Activated naive CD8-positive, alpha-beta T cell treated with anti-CD3 and anti-CD28 coated beads, Interleukin-2, amount 10 ng/mL, durations not matched to agents 7 days and 5 days (primary cell): ENCODE measurements at regions not wholly inside any gene's neighbourhood (a gene's known extent, or its start where the extent isn't known, plus 50 kb on each side); places are given as distances from the start of the nearest gene placed in this dataset.
"Not testable (repeated sequence)": the region's sequence is repeated elsewhere in the genome, so short reads cannot be mapped to it uniquely, and the experiment has no call there.

ENCODE experiments used
- ATAC-seq: fragments of 150-1000 bp; cut with Tn5 transposase; one replicate; pipeline ENCODE4 v1.10.0; 2021; ENCODE audit warnings: low read depth, moderate library complexity
- POLR2A ChIA-PET: fragments of 350-600 bp; sonication (Branson Sonifier 250); formaldehyde crosslinking; loops from one replicate; lab custom pipeline; 2021; ENCODE audit warnings: antibody characterized with exemption; lab: Charles Lee
- DNase-seq: peaks from one replicate; pipeline ENCODE4 v3.0.0; 2021
- H3K27ac Mint-ChIP-seq: one replicate; pipeline ENCODE4 v1.8.0; 2022; ENCODE audit warnings: mild to moderate bottlenecking, mixed read lengths
- H3K27me3 Mint-ChIP-seq: one replicate; pipeline ENCODE4 v1.8.0; 2022; ENCODE audit warnings: mild to moderate bottlenecking, moderate library complexity, mixed read lengths
- H3K36me3 Mint-ChIP-seq: one replicate; pipeline ENCODE4 v1.8.0; 2021; ENCODE audit warnings: mild to moderate bottlenecking, mixed read lengths
- H3K4me1 Mint-ChIP-seq: one replicate; pipeline ENCODE4 v1.8.0; 2021; ENCODE audit warnings: mixed read lengths
- H3K4me3 Mint-ChIP-seq: one replicate; pipeline ENCODE4 v1.8.0; 2022; ENCODE audit warnings: mild to moderate bottlenecking, moderate library complexity, mixed read lengths
- H3K9me3 Mint-ChIP-seq: one replicate; pipeline ENCODE4 v1.8.0; 2021; ENCODE audit warnings: mixed read lengths

DNA sequence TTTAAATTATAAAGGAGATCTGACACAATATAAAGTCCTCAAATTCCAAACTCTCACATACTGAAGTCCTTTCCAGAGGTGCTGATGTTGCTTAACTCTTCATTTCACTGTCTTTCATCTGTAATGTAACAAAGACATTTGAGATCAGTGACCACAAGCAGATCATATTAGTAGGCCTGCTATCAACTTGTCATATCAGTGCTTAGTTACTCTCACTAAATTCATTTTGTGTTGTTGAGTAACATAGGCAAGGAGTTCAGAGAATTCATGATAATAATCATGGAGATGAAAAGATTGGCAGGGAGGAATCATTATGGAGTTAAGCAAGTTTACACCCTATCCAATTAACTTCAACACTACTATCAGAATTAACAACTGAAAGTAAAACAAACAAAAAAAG, 571.0 kb upstream of the ARRDC3 start:
- Mint-ChIP-seq H3K4me3 (no peak overlapping the region), H3K4me1 (no peaks in the 10 kb centered on the region), H3K36me3 (no peaks in the 10 kb centered on the region), H3K27me3 (no peaks in the 10 kb centered on the region), H3K27ac (no peak overlapping the region), H3K9me3 (no peaks in the 10 kb centered on the region)
- no peak for ATAC-seq
- no peak for DNase-seq
- POLR2A ChIA-PET, result no interaction called here

DNA sequence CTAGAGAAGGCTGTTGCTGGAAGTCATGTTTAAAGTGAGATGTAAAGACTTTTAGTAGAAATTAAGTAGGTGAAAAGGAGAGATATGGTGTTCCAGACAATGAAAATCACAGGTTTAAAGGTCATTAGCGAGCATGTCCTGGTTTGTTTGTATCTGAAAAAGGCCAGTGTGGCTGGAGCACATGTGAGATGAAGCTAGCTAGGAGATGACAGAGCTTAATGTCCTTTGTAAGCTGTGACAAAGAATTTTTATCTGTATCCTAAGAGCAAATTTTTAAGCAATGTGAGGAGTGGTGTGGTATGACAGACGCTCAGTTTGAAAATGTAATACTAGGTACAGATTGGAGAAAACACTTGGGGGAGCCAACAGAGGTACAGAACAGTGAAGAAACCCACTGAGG, 567.2 kb upstream of the ARRDC3 start:
- Mint-ChIP-seq H3K36me3 (no peaks in the 10 kb centered on the region), H3K27me3 (no peaks in the 10 kb centered on the region), H3K27ac (no peak overlapping the region), H3K9me3 (no peaks in the 10 kb centered on the region), H3K4me3 (no peak overlapping the region), H3K4me1 (peaks cover 3% of the 10 kb centered on the region)
- no peak for ATAC-seq
- POLR2A ChIA-PET, result no interaction called here
- no peak for DNase-seq

DNA sequence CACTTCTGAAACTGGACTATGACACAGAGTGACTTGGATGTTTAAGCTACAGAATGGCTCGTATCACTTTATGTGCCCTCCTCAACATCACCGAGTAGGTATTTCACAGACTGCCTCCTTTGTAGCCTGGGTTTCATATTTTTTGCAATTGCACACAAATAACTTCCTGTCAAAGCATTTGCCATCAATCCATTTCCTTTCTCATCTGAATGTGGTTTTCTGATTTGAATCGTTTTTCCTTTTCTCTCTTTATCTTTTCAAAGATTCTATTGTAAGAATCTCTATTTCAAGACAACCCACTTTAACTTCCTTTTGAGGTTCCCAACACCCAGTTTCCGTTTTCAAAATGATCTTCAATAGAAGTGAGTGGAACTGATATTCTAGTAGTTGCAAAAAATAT, 563.8 kb upstream of the ARRDC3 start:
- peaks cover 3% of the 10 kb centered on the region for H3K4me1 Mint-ChIP-seq
- ATAC-seq (no peak), DNase-seq (no peak)
- no peak overlapping the region for H3K4me3 Mint-ChIP-seq
- H3K27ac Mint-ChIP-seq, result no peak overlapping the region
- H3K36me3 Mint-ChIP-seq, result no peaks in the 10 kb centered on the region
- no peaks in the 10 kb centered on the region for H3K9me3 Mint-ChIP-seq
- no peaks in the 10 kb centered on the region for H3K27me3 Mint-ChIP-seq
- POLR2A ChIA-PET, result no interaction called here

DNA sequence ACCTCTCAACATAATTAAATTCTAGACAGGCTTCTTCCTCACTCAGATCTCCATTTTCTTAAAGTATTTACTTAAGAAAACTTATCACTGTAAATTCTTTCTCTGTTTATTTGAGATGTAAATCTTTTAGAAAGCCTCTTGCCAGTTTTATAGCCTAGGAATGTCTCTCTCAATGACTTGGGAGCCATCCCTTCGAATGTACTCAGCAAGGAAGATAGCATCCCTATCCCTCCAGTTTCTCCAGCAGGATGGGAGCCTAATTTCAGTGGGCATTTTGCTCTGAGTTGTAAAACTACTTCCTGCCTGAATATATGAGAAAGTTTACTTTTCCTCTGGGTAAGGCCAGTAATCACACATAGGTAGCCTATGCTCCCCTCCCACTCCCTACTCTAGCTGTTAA, 558.5 kb upstream of the ARRDC3 start:
- Mint-ChIP-seq H3K27ac (no peak overlapping the region), H3K36me3 (no peaks in the 10 kb centered on the region), H3K4me3 (no peak overlapping the region), H3K9me3 (no peaks in the 10 kb centered on the region), H3K4me1 (no peaks in the 10 kb centered on the region), H3K27me3 (no peaks in the 10 kb centered on the region)
- ATAC-seq, result no peak
- POLR2A ChIA-PET, result no interaction called here
- DNase-seq, result no peak

DNA sequence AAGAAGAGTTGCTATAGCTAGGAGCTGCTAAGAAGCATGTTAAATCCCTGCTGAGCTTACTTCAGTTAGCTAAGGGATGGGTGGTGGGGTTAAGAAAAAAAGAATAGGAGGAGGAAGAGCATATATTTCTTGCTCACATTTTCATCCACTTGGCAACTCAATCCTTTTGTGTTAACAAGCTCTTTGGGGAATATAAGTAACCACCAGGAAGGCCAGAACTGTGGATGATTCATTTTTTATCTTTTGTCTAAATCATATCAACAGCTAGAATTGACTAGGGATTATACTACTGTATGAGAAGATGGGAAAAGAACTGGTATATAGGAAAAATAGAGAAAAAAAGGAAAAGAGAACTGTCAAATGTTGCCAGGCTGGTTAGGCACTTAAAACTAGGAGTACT, 555.3 kb upstream of the ARRDC3 start:
- POLR2A ChIA-PET, result no interaction called here
- no peaks in the 10 kb centered on the region for H3K4me1 Mint-ChIP-seq

DNA sequence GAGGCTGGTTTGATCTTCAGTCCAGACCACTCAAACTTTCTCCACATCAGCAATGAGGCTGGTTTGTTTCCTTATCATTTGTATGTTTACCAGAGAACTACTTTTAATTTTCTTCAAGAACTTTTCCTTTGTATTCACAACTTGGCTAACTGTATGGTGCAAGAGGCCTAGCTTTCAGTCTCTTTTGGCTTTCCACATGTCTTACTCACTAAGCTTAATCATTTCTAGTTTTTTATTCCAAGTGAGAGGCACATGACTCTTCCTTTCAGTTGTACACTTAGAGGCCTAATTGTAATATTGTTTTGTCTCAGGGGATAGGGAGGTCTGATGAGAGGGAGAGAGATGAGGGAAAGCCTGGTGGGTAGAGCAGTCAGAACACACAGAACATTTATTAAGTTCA, 554.0 kb upstream of the ARRDC3 start:
- Mint-ChIP-seq H3K9me3 (no peaks in the 10 kb centered on the region), H3K27ac (no peak overlapping the region), H3K36me3 (no peaks in the 10 kb centered on the region), H3K4me1 (no peaks in the 10 kb centered on the region), H3K27me3 (no peaks in the 10 kb centered on the region), H3K4me3 (no peak overlapping the region)
- no peak for DNase-seq
- no peak for ATAC-seq
- POLR2A ChIA-PET, result no interaction called here

More for the DNA sequence above, 555.3 kb upstream of the ARRDC3 start:
- Mint-ChIP-seq H3K9me3 (no peaks in the 10 kb centered on the region), H3K27ac (no peak overlapping the region), H3K36me3 (no peaks in the 10 kb centered on the region), H3K27me3 (no peaks in the 10 kb centered on the region), H3K4me3 (no peak overlapping the region)
- DNase-seq, result no peak
- no peak for ATAC-seq

DNA sequence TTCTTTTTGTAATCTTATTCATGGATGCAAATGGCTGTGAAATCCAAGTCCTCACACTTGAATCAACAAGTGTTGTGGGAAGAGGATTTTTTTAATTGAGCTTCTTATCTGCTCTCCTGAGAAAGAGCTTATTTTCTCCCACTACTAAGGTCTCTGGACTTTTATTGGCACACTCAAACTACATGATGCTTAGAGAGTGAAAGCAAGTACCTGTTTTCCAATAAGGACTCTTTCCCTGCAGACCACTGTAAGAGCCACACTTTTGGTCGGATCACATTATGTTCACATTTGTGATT, 546.4 kb upstream of the ARRDC3 start:
- Mint-ChIP-seq H3K27ac (no peak overlapping the region), H3K36me3 (no peaks in the 10 kb centered on the region), H3K4me1 (no peaks in the 10 kb centered on the region), H3K27me3 (no peaks in the 10 kb centered on the region), H3K9me3 (no peaks in the 10 kb centered on the region), H3K4me3 (no peak overlapping the region)
- DNase-seq (no peak), ATAC-seq (no peak)
- POLR2A ChIA-PET, result no interaction called here

DNA sequence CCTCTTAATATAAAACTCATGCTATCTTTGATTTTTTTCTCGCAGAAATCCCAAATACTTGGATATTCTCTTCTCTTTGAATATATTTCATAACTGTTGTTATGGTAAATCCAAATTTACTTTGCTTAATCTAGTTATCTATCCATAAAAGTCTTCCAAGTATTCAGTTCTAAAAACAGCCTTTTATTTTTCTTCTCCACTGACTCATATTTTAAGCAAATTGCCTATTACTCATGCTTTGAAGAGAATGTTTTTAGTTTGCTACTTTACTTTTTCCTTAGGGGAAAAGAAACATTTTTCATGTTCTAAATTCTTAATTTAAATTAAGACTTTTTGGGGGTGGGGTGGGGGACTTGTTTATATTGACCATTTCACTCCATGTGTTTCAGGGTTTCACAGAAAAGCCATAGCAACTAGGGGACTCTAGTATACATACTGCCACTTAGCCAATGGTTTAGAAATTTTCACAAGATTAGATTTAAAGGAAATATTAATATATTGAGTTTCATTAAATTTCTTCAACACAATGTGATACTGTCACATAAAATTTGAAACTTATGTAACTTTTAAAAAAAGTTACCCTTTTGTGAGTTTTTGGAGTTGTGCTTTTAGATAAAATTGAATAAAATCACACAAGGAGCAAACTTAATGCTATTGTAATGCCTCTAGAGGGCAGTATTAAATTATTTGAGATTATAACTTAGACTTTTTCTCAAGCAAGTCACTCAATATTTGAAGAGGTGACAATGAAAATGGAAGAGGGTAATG, 545.8 kb upstream of the ARRDC3 start:
- no peak overlapping the region for H3K4me3 Mint-ChIP-seq
- H3K9me3 Mint-ChIP-seq, result no peaks in the 10 kb centered on the region
- H3K27me3 Mint-ChIP-seq, result no peaks in the 10 kb centered on the region
- H3K4me1 Mint-ChIP-seq, result no peaks in the 10 kb centered on the region
- ATAC-seq (no peak), DNase-seq (no peak)
- H3K36me3 Mint-ChIP-seq, result no peaks in the 10 kb centered on the region
- POLR2A ChIA-PET, result no interaction called here
- no peak overlapping the region for H3K27ac Mint-ChIP-seq

DNA sequence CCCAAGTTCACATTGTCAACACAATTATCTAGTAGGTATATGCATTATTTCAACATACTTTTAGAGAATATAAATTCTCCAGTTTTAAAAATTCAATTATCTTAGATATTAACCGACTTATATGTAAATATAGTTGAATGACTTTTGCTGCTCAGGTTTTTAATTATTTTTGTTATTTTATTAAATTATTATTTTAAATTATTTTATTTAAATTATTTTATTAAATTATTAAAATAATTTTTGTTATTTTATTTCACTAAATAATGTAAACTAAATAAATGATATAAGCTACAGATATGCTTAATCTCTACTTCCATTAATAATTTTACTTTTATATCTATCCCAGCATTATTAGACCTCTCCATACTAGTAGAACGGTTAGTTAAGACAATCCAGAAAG, 544.3 kb upstream of the ARRDC3 start:
- POLR2A ChIA-PET, result no interaction called here
- no peak for DNase-seq
- H3K27me3 Mint-ChIP-seq, result no peaks in the 10 kb centered on the region
- H3K4me1 Mint-ChIP-seq, result no peaks in the 10 kb centered on the region
- H3K27ac Mint-ChIP-seq, result no peak overlapping the region
- no peaks in the 10 kb centered on the region for H3K36me3 Mint-ChIP-seq
- no peak for ATAC-seq
- no peaks in the 10 kb centered on the region for H3K9me3 Mint-ChIP-seq
- H3K4me3 Mint-ChIP-seq, result no peak overlapping the region

DNA sequence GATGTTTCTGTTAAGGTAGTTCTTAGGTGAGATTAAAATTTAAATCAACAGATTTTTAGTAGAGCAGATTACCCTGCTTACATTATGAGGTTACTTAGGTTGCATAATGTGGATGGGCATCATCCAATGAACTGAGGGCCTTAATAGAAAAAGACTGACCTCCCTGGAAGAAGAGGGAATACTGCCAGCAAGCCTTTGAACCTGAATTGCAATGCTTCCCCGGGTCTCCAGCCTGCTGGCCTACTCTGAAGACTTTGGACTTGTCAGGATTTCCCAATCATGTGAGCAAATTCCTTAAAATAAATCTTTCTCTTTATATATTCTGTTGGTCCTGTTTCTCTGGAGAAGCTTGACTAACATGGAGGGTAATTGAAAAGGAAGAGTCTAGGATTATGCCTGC, 542.1 kb upstream of the ARRDC3 start:
- H3K27me3 Mint-ChIP-seq, result no peaks in the 10 kb centered on the region
- no peak overlapping the region for H3K27ac Mint-ChIP-seq
- H3K4me1 Mint-ChIP-seq, result no peaks in the 10 kb centered on the region
- no peak overlapping the region for H3K4me3 Mint-ChIP-seq
- H3K9me3 Mint-ChIP-seq, result no peaks in the 10 kb centered on the region
- POLR2A ChIA-PET, result no interaction called here
- no peak for ATAC-seq
- no peak for DNase-seq
- H3K36me3 Mint-ChIP-seq, result no peaks in the 10 kb centered on the region

DNA sequence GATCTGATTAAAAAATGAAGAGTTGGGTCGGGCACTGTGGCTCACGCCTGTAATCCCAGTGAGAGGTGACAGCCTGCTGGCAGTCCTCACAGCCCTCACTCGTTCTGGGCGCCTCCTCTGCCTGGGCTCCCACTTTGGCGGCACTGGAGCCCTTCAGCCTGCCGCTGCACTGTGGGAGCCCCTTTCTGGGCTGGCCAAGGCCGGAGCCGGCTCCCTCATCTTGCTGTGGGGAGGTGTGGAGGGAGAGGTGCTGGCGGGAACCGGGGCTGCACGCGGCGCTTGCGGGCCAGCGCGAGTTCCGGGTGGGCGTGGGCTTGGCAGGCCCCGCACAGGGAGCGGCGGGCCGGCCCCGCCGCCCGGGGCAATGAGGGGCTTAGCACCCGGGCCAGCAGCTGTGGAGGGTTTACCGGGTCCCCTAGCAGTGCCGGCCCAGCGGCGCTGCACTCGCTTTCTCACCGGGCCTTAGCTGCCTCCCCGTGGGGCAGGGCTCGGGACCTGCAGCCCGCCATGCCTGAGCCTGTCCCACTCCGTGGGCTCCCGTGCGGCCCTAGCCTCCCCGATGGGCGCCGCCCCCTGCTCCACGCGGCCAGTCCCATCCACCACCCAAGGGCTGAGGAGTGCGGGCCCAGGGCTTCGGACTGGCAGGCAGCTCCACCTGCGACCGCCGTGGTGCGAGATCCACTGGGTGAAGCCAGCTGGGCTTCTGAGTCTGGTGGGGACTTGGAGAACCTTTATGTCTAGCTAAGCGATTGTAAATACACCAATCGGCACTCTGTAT, 534.1 kb upstream of the ARRDC3 start:
- POLR2A ChIA-PET, H3K4me3 Mint-ChIP-seq, DNase-seq, H3K9me3 Mint-ChIP-seq, ATAC-seq, H3K27me3 Mint-ChIP-seq, H3K36me3 Mint-ChIP-seq, H3K27ac Mint-ChIP-seq, H3K4me1 Mint-ChIP-seq: not testable (repeated sequence)

DNA sequence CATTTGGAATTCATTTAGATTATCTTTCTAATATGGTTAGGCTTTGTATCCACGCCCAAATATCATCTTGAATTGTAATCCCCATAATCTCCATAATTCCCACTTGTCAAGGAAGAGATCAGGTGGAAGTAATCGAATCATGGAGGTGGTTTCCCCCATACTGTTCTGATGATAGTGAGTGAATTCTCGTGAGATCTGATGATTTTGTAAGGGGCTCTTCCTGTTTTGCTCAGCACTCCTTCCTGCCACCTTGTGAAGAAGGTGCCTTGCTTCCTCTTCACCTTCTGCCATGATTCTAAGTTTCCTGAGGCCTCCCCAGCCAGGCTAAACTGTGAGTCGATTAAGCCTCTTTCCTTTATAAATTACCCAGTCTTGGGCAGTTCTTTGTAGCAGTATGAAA, 527.5 kb upstream of the ARRDC3 start:
- ATAC-seq (no peak), DNase-seq (no peak)
- Mint-ChIP-seq H3K4me3 (no peak overlapping the region), H3K27me3 (no peaks in the 10 kb centered on the region), H3K36me3 (no peaks in the 10 kb centered on the region), H3K27ac (no peak overlapping the region), H3K9me3 (no peaks in the 10 kb centered on the region), H3K4me1 (no peaks in the 10 kb centered on the region)
- POLR2A ChIA-PET, result no interaction called here

DNA sequence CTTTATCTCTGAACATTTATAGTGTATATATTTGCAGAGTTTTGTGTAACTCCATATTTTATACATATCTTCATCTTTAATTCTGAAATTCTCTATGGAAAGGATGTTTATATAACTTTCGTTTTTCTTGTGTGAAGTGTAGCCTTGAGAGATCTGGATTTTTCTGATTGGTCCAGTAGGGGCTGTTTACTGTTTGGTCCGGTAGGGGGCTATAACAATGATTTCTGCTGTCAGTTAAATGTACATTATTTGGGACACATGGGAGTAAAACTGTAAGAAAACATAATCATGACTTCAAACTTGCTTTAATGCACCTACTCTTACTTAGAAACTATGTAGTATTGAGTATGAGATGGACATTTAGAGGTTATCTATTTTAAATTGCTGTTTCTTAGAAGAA, 527.1 kb upstream of the ARRDC3 start:
- ATAC-seq, result no peak
- POLR2A ChIA-PET, result no interaction called here
- H3K9me3 Mint-ChIP-seq, result no peaks in the 10 kb centered on the region
- no peaks in the 10 kb centered on the region for H3K4me1 Mint-ChIP-seq
- no peak for DNase-seq
- no peak overlapping the region for H3K27ac Mint-ChIP-seq
- H3K4me3 Mint-ChIP-seq, result no peak overlapping the region
- H3K27me3 Mint-ChIP-seq, result no peaks in the 10 kb centered on the region
- no peaks in the 10 kb centered on the region for H3K36me3 Mint-ChIP-seq

DNA sequence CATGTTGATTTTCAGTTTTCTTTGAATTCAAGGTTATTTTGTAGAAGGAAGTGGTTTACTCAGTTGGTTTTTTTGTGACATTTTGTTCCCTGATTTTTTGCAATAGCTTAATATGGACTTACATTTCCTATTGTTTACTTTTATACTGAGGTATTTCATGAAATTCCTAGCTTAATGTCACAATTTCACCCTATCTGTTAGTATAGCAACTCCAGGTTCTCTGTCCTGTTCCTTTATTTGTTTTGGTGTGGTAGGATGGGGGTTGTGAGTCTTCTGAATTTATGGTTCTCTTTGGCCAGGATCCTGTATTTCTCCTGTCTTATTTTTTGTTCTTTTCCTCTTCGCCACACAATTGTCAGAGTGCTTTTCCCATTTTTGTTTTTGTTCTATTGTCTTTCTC, 523.4 kb upstream of the ARRDC3 start:
- no peaks in the 10 kb centered on the region for H3K9me3 Mint-ChIP-seq
- H3K4me1 Mint-ChIP-seq, result no peaks in the 10 kb centered on the region
- H3K27ac Mint-ChIP-seq, result no peak overlapping the region
- POLR2A ChIA-PET, result no interaction called here
- no peaks in the 10 kb centered on the region for H3K27me3 Mint-ChIP-seq
- H3K4me3 Mint-ChIP-seq, result no peak overlapping the region
- no peaks in the 10 kb centered on the region for H3K36me3 Mint-ChIP-seq
- DNase-seq, result no peak
- no peak for ATAC-seq
